HG03442 (cell line): ENCODE measurements at regions not wholly inside any gene's neighbourhood (a gene's known extent, or its start where the extent isn't known, plus 50 kb on each side); places are given as distances from the start of the nearest gene placed in this dataset.

Experiments used
- ATAC-seq: cut with Tn5 transposase; IDR thresholded peaks from one replicate; pipeline ENCODE4 v1.9.1; 2021; ENCODE audit warnings: mild to moderate bottlenecking, moderate library complexity; ENCODE audit not compliant: unreplicated experiment

DNA sequence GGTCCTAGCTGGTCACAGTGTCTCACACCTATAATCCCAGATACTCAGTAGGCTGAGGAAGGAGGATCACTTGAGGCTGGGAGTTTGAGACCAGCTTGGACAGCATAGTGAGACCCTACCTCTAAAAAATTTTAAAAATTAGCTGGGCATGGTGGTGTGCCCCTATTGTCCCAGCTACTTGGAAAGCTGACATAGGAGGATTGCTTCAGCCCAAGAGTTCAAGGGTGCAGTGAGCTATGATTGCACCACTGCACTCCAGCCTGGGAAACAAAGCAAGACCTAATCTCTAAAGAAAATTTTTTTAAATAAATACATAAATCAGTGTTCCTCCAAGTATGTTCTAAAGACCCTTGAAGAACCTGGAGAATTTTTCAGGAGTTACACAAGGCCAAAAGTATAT lies 50.6 kb upstream of the GNAO1 start:
- ATAC-seq = no peak

DNA sequence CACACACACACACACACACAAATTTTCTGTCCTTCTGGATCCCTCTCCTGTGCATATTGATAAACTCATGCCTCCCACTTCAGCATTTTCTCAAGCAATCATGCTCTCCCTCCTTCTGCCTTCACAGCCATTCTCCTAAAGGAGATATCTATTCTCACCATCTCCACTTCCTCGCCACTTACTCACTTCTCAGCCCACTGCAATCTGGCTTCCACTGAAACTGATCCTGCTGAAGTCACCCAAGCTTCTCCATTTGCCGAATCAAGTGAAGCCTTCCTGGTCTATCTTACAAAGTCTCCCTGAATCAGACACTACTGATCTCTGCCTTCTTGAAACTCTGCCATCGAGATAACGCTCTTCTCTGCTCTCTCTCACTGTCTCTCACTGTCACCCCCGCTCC lies 54.0 kb upstream of the GNAO1 start:
- ATAC-seq = no peak

- ATAC-seq = no peak
Observed at GRCh38 chr16:56136256-56136655, 55.0 kb upstream of the GNAO1 start.

- ATAC-seq = no peak
Observed at GRCh38 chr16:56134790-56135189, 56.5 kb upstream of the GNAO1 start.

GRCh38 chr16:56125922-56126321 lies 65.4 kb upstream of the GNAO1 start:
- ATAC-seq = no peak

DNA sequence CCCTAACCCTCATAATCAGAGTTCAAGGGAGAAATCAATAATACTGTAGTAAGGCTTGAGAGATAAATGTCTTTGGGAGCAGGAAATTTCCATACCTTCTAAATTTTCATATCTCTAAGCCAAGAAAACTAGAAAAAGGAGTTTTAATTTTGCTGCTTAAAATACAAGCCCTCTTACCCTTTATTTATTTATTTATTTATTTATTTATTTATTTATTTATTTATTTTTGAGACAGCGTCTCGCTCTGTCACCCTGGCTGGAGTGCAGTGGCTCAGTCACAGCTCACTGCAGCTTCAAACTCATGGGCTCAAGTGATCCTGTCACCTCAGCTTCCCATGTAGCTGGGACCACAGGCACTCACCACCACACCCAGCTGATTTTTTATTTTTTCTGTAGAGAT lies 69.0 kb upstream of the GNAO1 start:
- no peak for ATAC-seq

DNA sequence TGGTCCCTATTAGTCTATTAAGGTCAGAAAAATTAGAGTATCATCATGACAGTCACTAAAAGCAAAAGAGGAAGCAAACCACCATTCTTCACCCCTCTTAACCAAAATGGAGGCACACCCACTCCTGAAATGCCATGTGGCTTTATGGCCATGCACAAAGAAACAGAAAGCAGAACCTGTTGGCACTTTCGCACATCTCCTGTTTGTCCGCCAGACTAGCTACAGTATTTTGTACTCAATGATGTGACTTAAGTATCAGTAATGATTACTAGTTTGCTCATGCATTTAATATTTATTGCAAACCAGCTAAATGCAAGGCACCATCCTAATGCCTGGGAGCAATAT lies 70.2 kb upstream of the GNAO1 start:
- peak; percentile 61 for ATAC-seq

DNA sequence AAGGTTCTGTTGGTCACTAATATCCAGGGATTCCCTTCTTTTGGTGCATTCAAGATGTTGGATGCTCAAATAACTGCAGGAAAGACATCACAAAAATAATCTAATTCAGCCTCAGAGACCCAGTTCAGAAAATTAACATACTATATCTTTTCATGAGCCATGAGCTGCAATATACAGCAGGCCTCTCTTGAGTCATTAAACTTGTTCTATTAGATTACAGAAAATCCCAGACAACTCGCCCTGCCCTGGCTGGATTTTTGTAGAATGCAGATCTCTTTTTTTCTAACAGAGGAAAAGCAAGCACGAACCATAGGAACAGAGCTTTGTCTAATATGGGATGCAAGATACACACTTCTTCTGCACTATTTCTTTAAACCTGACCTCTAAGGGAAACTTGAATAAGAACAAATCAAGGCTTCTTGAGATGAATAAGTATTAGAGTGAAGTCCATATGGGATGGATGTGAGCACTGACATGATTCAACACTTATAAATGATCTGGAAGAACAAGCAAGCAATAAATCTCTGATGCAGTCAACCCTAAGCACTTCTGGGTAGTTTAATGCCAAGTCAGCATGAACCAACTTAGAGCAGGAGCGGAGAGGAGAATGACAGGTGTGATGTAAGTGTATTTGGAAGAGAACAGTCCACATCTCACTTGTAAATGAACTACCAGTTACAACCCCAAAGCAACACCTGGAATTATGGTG lies 70.7 kb upstream of the GNAO1 start:
- ATAC-seq = no peak

DNA sequence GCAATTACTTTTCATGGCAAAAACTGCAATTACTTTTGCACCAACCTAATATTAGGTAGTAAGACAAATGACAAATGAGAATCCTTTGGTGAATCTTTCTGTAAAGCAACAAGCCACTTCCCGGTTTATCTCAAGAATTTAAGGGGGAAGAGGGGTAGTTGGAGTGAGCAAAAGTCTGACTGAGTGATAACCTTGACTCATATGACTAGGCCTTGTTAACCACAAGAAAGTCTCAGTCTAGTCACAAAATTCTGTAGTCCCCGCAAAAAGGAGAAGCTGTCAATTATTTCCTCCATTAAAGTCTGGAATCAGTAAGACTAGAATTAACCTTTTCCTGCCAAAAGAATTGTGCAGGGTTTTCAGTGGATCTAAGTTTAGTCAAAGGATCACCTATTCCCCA lies 72.2 kb upstream of the GNAO1 start:
- ATAC-seq = peak; percentile 58

GRCh38 chr16:56116577-56116964 lies 74.7 kb upstream of the GNAO1 start:
- no peak for ATAC-seq

GRCh38 chr16:56115817-56116576 lies 75.3 kb upstream of the GNAO1 start:
- ATAC-seq = no peak

- ATAC-seq = no peak
Observed at GRCh38 chr16:56113223-56113622, 78.1 kb upstream of the GNAO1 start.

- ATAC-seq = no peak
Observed at GRCh38 chr16:56111100-56111499, 80.2 kb upstream of the GNAO1 start.

DNA sequence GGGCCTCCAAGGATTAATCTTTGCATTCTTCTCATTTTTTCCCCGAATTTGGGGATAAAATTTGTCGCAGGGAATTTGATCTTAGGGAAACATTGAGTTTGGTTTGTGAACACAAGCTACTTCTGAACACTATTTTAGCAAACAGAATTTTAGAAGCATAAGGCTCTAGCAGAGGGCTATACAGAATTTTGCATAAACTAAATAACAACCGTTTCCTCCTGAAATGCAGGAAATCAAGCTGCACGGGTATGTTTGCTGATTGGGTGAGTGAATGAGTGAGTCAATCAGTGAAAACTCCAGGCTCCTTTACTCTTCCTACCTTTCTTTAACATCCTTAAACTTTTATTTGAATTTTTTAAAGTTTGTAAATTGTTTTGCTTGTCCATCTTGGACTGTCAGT lies 81.3 kb upstream of the GNAO1 start:
- no peak for ATAC-seq

GRCh38 chr16:56109205-56109604 lies 82.1 kb upstream of the GNAO1 start:
- no peak for ATAC-seq

- no peak for ATAC-seq
Observed at GRCh38 chr16:56108724-56109123, 82.6 kb upstream of the GNAO1 start.

- ATAC-seq = no peak
Observed at GRCh38 chr16:56108056-56108471, 83.2 kb upstream of the GNAO1 start.

GRCh38 chr16:56106527-56106926 lies 84.8 kb upstream of the GNAO1 start:
- no peak for ATAC-seq

GRCh38 chr16:56102906-56103305 lies 88.4 kb upstream of the GNAO1 start:
- no peak for ATAC-seq

- no peak for ATAC-seq
Observed at GRCh38 chr16:56102183-56102686, 89.1 kb upstream of the GNAO1 start.

DNA sequence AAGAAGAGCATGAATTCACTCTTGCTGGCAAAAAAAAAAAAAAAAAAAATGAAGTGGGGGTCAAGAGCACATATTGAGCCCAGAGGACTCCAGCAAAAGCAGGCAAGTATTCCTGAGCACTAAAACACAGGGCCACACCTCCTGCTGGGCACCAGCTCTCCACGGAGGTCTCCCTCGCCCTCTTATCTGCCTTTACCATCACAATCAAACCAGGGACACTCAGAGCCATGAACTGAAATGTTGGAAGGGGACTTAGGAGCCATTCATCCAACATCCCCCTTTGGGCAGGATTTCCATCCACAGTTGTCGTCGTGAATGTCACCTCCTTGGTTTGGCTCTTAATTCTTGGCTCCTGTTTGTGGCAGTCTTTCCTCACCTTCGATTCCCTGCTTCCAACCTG lies 89.8 kb upstream of the GNAO1 start:
- ATAC-seq = no peak

DNA sequence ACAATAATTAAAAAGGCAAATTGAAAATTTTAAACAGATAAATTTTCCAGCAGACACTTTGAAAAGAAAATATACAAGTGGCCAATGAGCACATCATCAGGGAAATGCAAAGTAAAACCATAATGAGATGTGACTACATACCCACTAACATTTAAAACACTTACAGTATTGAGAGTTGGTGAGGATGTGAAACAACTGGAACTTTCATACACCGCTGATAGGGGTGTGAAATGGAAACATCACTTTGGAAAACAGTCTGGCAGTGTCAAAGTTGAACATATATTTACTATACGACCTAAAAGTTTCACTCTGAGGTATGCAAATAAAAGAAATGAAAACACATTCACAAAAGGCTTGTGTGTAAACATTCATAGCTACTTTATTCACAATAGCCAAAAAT lies 94.0 kb upstream of the GNAO1 start:
- ATAC-seq = no peak

- no peak for ATAC-seq
Observed at GRCh38 chr16:56094231-56094630, 97.1 kb upstream of the GNAO1 start.
